ENCODE measurements at regions not wholly inside any gene's neighbourhood (a gene's known extent, or its start where the extent isn't known, plus 50 kb on each side); places are given as distances from the start of the nearest gene placed in this dataset.
"Not testable (repeated sequence)": the region's sequence is repeated elsewhere in the genome, so short reads cannot be mapped to it uniquely, and the experiment has no call there.

DNA sequence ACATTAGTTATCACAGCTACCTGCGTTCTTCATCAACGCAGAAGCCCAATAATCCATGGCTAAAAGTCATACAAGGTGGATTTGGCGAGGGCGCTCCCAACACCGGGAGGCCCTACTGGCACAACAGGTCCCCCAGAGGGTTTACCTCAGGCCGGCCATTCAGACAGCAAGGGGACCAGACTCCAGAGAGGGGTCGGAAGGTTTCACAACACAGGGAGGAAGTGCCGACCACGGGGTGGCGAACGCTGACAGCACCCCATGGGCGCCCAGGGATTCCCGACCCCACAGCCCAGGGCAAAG lies 1515.9 kb upstream of the DEFB115 start:
- no peak overlapping the region for H3K4me3 ChIP-seq (ENCODE audit: low read depth, poor library complexity, severe bottlenecking)
- peak in 1 of 2 donors; percentile 78 for DNase-seq (ENCODE audit: low spot score in 2 of 2)
- 40 to 66% methylated on average over 13 of the region's 13 CpGs for WGBS, 2 donors
- TF ChIP-seq, protein P1, sequence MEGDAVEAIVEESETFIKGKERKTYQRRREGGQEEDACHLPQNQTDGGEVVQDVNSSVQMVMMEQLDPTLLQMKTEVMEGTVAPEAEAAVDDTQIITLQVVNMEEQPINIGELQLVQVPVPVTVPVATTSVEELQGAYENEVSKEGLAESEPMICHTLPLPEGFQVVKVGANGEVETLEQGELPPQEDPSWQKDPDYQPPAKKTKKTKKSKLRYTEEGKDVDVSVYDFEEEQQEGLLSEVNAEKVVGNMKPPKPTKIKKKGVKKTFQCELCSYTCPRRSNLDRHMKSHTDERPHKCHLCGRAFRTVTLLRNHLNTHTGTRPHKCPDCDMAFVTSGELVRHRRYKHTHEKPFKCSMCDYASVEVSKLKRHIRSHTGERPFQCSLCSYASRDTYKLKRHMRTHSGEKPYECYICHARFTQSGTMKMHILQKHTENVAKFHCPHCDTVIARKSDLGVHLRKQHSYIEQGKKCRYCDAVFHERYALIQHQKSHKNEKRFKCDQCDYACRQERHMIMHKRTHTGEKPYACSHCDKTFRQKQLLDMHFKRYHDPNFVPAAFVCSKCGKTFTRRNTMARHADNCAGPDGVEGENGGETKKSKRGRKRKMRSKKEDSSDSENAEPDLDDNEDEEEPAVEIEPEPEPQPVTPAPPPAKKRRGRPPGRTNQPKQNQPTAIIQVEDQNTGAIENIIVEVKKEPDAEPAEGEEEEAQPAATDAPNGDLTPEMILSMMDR (IDR thresholded peaks at IDR 0.05), result no peak
- TF ChIP-seq POLR2A (IDR thresholded peaks at IDR 0.05), result no peak
- intact Hi-C loops (cut with DNase I; ENCODE audit: low total_unique reads), result no loop called here

DNA sequence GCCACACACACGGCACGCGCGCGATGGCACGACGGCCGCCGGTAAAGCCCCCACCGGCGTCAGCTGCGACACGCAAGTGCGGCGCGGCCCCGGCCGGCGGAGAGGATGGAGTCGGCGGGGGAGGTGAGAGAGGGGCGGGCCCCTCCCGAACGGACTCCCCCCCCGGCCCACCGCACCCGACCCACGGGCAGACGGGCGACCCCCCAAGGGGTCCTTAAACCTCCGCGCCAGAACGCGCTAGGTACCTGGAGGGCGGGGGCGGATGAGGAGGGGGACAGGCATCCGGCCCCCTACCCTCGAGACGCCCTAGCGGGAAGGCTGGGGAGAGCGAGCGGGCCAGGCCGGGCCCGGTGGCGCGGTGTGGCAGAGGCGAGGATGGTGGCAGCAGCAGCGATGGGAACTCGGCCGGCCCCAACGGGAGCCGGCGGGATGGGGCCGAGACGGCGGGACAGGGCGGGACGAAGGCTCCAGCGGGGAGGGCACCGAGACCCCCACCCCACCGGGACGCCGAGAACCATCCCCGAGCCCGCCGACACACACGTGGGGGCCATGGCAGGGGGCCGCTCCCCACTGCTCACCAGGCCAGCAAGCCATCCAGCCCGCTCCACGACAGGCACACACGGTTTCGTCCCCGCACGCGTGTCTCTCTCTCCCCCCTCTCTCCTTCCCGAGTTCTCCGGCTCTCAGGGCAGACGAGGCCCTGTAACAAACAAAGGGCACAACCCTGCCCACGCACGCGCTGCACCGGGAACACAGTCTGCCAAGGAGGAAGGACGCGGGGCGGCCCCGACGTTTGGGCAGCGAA lies 1515.4 kb upstream of the DEFB115 start:
- TF ChIP-seq POLR2A (IDR thresholded peaks at IDR 0.05), result no peak
- TF ChIP-seq, protein P1 (IDR thresholded peaks at IDR 0.05), result no peak
- intact Hi-C loops (cut with DNase I; ENCODE audit: low total_unique reads), result no loop called here
- WGBS, 2 donors, result 43 to 69% methylated on average over 70 to 82 of the region's 88 CpGs
- H3K4me3 ChIP-seq (ENCODE audit: low read depth, poor library complexity, severe bottlenecking), result no peak overlapping the region
- no peak for DNase-seq (ENCODE audit: low spot score in 2 of 2)

DNA sequence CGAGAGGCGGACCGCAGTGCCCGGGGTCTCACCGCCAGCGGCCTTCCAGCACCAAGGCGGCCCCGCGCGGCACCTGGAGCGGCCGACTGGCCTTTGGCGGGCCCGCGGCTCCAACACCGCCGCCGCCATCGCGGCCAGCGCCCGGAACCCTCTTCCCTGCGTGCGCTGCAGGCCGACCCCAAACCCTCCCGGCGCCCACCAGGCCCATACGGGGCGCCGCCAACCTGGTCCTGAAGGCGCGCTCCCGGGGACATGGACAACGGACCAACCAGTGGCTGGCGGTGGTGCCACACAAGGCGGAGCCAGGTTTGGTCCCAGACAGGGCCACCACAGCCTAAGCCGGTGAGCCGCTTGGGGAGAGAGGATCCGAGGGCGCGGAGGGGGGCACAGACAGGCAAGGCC lies 1514.8 kb upstream of the DEFB115 start:
- no peak for DNase-seq (ENCODE audit: low spot score in 2 of 2)
- no peak for TF ChIP-seq POLR2A (IDR thresholded peaks at IDR 0.05)
- TF ChIP-seq, protein P1 (IDR thresholded peaks at IDR 0.05), result no peak
- no peak overlapping the region for H3K4me3 ChIP-seq (ENCODE audit: low read depth, poor library complexity, severe bottlenecking)
- WGBS, 2 donors, result 34 to 65% methylated on average over 32 to 40 of the region's 41 CpGs
- intact Hi-C loops (cut with DNase I; ENCODE audit: low total_unique reads), result no loop called here

DNA sequence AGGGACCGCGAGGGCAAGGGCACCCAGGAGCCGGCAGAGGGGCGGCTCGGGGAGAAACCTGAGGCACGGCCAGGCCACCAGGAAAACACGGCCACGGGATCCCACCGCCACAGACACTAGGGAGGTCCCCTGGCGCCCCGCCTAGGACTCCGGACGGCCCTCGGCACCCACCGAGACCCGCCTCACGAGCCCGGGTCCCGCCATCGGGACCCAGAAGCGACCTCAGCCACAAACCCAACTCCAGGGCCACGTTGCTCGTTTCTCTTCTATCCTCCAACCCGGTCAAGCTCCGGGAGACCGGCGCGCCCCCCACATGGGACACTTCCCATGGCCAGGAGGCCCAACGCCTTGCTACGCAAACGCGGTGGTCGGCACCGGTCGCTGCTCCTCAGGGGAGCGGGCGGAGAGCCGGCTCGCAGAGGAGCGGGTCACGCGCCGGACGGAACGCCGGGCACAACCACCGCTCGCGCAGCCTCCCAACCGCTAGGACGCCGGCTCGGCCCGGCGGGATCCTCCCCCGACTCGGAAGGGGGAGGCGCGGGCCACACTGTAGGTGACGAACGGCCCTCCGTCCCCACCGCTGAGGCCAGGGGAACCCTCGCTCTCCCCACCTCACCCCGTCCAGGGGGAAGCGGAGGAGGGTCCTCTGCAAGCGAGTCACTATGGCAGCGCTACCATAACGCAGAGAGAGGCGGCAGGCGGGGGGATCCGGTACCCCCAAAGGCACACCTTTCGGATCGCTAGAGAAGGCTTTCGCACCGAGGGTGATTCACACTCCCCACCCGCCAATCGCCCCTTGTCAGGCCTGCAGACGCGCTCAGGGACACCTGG lies 1514.1 kb upstream of the DEFB115 start:
- no peak for TF ChIP-seq POLR2A (IDR thresholded peaks at IDR 0.05)
- TF ChIP-seq, protein P1 (IDR thresholded peaks at IDR 0.05), result no peak
- 42 to 63% methylated on average over 48 to 74 of the region's 80 CpGs for WGBS, 2 donors
- intact Hi-C loops (cut with DNase I; ENCODE audit: low total_unique reads), result no loop called here
- peak in 1 of 2 donors; percentile 74 for DNase-seq (ENCODE audit: low spot score in 2 of 2)
- no peak overlapping the region for H3K4me3 ChIP-seq (ENCODE audit: low read depth, poor library complexity, severe bottlenecking)

DNA sequence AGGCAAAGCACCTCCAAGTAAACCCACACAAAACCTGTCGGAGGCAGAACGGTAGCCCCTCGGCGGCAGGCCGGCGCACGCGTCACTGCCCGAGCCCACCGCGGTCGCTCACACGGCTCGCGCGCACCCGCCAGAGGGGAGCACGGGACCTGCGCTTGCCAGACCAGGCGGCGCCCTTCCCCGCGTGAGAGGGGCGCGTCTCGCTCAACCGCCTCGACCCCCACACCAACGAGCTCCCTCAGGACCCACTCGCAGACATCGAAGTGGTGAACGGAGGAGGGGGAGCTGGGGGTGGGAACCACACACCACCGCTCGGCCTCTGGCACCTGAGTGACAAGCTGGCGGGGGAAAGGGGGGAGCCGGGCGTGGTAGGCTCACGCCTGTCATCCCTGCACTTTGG lies 1513.4 kb upstream of the DEFB115 start:
- WGBS, 2 donors, result 51 to 74% methylated on average over 21 to 38 of the region's 38 CpGs
- no peak for DNase-seq (ENCODE audit: low spot score in 2 of 2)
- intact Hi-C loops (cut with DNase I; ENCODE audit: low total_unique reads), result no loop called here
- TF ChIP-seq, protein P1 (IDR thresholded peaks at IDR 0.05), result no peak
- TF ChIP-seq POLR2A (IDR thresholded peaks at IDR 0.05), result no peak
- H3K4me3 ChIP-seq (ENCODE audit: low read depth, poor library complexity, severe bottlenecking), result no peak overlapping the region

DNA sequence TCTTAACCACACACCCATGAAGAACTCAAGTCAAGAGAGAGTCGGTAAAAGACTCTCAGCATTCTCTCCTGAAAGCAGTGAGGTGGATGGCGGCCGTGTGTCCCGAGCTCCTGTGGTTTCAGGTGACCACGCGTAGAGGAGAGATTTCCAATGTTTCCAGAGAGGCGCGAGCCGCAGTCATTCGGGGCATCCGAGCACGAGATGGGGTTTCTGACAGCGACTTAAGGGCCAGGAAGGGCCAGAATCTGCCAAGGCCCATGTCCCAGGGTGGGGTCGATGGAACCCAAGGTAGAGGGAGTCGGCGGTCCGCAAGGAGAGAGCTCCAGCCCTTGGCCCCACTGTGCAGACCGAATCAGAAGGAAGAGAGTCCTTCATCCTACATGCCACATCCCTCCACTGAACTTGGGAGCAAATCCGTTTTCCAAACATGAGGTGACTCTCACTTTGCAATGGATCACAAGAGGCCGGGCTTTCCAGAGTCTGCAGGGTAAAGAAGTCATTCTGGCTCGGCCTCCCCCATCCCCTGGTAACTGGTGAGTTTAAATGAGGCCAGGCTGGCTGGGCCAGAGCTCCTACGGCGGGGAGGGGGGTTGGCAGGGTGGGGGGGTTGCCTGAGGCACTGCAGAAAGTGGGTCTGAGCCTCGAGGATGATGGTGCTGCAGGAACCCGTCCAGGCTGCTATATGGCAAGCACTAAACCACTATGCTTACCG lies 1511.8 kb upstream of the DEFB115 start:
- H3K4me3 ChIP-seq (ENCODE audit: low read depth, poor library complexity, severe bottlenecking); DNase-seq (ENCODE audit: low spot score in 2 of 2); intact Hi-C loops (cut with DNase I; ENCODE audit: low total_unique reads): not testable (repeated sequence)
- 87 to 88% methylated on average over 21 to 24 of the region's 26 CpGs for WGBS, 2 donors

Data from lower leg skin (tissue), 4 donors.